Epithelial cell of proximal tubule (primary cell): ENCODE measurements at regions not wholly inside any gene's neighbourhood (a gene's known extent, or its start where the extent isn't known, plus 50 kb on each side); places are given as distances from the start of the nearest gene placed in this dataset.

Source experiments
- DNase-seq: peaks from one replicate; pipeline ENCODE4 v3.0.0-alpha.2; 2011; ENCODE audit warnings: low read depth
- H3K4me3 ChIP-seq: 2 replicates; pipeline ENCODE4 v1.5.1; 2011; ENCODE audit warnings: low read depth, mild to moderate bottlenecking, low read length
- CTCF ChIP-seq: conservative IDR thresholded peaks from 2 replicates; pipeline ENCODE4 v1.5.1; 2012; ENCODE audit warnings: low read depth, mild to moderate bottlenecking, low read length

GRCh38 chr11:81989093-81989492 is 744.6 kb downstream of the FAM181B start:
- DNase-seq = peak; percentile 59
- no peak for TF ChIP-seq CTCF
- H3K4me3 ChIP-seq = no peak overlapping the region

DNA sequence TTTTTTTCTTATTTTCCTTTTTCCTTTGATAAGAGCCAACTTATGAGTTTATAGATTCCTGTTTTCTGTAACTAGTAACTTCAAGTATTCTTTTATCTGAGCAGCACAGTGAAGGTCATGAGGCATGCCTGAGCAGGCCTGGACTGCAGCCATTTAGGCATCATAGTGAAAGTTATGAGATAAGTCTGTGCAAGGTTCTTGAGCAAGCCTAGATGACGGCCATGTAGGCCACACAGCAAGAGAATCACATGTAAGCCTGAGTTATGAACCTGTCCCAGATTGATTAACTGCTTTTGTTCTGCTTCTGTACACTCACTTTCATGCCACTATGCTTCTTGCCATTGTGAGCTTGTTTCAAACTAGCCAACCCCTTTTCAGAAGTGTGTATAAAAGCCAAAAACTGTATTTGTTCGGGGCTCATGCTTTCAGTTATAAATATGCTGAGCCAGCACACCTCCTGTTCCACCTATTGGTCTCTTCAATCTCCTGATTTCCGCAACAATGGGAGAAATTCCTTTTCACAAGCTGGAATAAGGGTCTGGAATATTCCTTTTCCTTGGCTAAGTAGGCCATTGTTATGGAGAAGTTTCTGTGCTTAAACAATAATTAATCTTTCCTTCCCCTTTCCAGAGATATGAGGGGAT is 745.7 kb downstream of the FAM181B start:
- no peak overlapping the region for H3K4me3 ChIP-seq
- TF ChIP-seq CTCF = no peak
- DNase-seq = peak; percentile 85

DNA sequence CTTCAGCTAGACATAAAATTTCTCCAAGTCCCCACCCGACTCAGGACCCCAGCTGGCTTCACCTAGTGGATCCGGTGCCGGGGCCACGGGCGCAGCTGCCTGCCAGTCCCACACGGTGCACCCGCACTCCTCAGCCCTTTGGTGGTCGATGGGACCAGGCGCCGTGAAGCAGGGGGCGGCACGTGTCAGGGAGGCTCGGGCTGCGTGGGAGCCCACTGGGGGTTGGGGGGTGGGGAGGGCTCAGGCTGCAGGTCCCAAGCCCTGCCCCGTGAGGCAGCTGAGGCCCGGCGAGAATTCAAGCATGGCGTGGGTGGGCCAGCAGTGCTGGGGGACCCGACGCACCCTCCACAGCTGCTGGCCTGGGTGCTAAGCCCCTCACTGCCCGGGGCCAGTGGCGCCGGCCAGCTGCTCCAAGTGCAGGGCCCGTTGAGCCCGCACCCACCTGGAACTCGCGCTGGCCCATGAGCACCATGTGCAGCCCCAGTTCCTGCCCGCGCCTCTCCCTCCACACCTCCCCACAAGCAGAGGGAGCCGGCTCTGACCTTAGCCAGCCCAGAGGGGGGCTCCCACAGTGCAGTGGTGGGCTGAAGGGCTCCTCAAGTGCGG is 747.0 kb downstream of the FAM181B start:
- H3K4me3 ChIP-seq = no peak overlapping the region
- no peak for DNase-seq
- TF ChIP-seq CTCF = no peak

- no peak overlapping the region for H3K4me3 ChIP-seq
- no peak for DNase-seq
- no peak for TF ChIP-seq CTCF
Observed at GRCh38 chr11:81979448-81979847, 754.2 kb downstream of the FAM181B start.

- no peak for TF ChIP-seq CTCF
- DNase-seq = no peak
- H3K4me3 ChIP-seq = no peak overlapping the region
Observed at GRCh38 chr11:81975261-81975900, 758.3 kb downstream of the FAM181B start.

GRCh38 chr11:81970886-81971285 is 762.8 kb downstream of the FAM181B start:
- H3K4me3 ChIP-seq = no peak overlapping the region
- TF ChIP-seq CTCF = no peak
- DNase-seq = no peak

- DNase-seq = no peak
- no peak overlapping the region for H3K4me3 ChIP-seq
- TF ChIP-seq CTCF = no peak
Observed at GRCh38 chr11:81967242-81967641, 766.4 kb downstream of the FAM181B start.
